Body of pancreas (tissue), 4 donors: ENCODE measurements at regions not wholly inside any gene's neighbourhood (a gene's known extent, or its start where the extent isn't known, plus 50 kb on each side); places are given as distances from the start of the nearest gene placed in this dataset.

ENCODE experiments used
- ATAC-seq: fragments of 150-250 bp; one replicate; pipeline ENCODE4 v1.9.1; 2016
- DNase-seq, 4 donors: peaks; one replicate each; pipeline ENCODE4 v3.0.0-alpha.2; 2019
- H3K27ac ChIP-seq, 4 donors: fragments of 200-600 bp; sonication (generic); 1 replicate in 3 of 4; 2 replicates in 1 of 4; pipeline versions ENCODE4 v1.5.1 to v1.6.1; 2016 to 2019; ENCODE audit warnings: mild to moderate bottlenecking in 1 of 4, mixed read lengths in 1 of 4, moderate library complexity in 1 of 4
- H3K27me3 ChIP-seq, 2 donors: fragments of 200-600 bp; sonication (generic); one replicate each; pipeline ENCODE4 v1.6.0; 2016; ENCODE audit warnings: mild to moderate bottlenecking in 1 of 2
- H3K36me3 ChIP-seq, 2 donors: fragments of 200-600 bp; sonication (generic); replicated peaks in 1 of 2; 2 replicates each; pipeline ENCODE4 v1.5.1; 2016; ENCODE audit warnings: low read depth in 2 of 2; ENCODE audit not compliant: insufficient read depth in 1 of 2
- H3K4me1 ChIP-seq: fragments of 200-600 bp; sonication (generic); one replicate; pipeline ENCODE4 v1.6.0; 2016
- H3K4me3 ChIP-seq, 2 donors: fragments of 200-600 bp; sonication (generic); 1 replicate in 1 of 2; 2 replicates in 1 of 2; pipeline ENCODE4 v1.5.1; 2016 to 2019
- H3K9me3 ChIP-seq, 3 donors: fragments of 200-600 bp; sonication (generic); 1 replicate in 2 of 3; 2 replicates in 1 of 3; pipeline ENCODE4 v1.5.1; 2016
- POLR2A ChIP-seq, 3 donors: fragments of 450-650 bp; IDR thresholded peaks; one replicate each; pipeline ENCODE4 v1.6.1; 2016; ENCODE audit warnings: antibody characterized with exemption in 3 of 3, mild to moderate bottlenecking in 2 of 3
- WGBS, 2 donors: methylation state at CpG; one replicate each; pipeline ENCODE4 v1.1.5; 2017; 5-methylcytosine and 5-hydroxymethylcytosine counted together
- intact Hi-C: fragments of 100-400 bp; cut with DNase I; formaldehyde crosslinking; loops from one replicate; pipeline ENCODE4 v1.15.1; 2023
- TF ChIP-seq, protein P1 (sequence below), 7 experiments: fragments of 450-650 bp in 4 of 7; fragments of 200-600 bp in 3 of 7; sonication (generic) in 3 of 7; IDR thresholded peaks; one replicate each; pipeline ENCODE4 v1.5.1; 2016 to 2019; ENCODE audit warnings: antibody characterized with exemption in 7 of 7

DNA sequence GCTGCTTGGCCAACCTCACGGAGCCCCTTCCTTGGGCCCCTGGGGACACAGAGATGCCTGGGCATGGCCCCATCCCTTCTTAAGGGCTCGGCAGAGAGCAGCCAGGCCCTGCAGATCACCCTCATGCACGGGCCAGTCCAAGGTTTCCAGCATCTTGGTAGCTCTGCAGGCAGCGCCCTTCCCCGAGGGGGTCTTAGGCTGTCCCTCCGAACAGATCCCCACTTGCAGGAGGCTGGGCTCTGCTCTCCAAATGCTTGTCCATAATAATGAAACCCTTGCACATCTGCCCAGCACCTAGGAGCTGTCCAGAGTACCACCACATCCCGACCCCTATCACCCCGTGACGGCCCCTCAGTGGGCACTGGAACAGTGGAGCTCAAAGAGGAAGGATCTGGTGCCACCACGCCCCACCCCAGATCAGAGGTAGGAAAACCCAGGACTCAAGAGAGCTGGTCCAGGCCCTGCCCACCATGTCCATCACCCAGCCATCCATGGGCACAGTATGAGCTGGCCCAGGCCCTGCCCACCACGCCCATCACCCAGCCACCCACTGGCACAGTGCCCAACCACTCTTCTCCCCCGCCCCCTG lies 92.5 kb upstream of the PRR5 start:
- no peak for TF ChIP-seq POLR2A (IDR thresholded peaks at IDR 0.05)
- TF ChIP-seq, protein P1, sequence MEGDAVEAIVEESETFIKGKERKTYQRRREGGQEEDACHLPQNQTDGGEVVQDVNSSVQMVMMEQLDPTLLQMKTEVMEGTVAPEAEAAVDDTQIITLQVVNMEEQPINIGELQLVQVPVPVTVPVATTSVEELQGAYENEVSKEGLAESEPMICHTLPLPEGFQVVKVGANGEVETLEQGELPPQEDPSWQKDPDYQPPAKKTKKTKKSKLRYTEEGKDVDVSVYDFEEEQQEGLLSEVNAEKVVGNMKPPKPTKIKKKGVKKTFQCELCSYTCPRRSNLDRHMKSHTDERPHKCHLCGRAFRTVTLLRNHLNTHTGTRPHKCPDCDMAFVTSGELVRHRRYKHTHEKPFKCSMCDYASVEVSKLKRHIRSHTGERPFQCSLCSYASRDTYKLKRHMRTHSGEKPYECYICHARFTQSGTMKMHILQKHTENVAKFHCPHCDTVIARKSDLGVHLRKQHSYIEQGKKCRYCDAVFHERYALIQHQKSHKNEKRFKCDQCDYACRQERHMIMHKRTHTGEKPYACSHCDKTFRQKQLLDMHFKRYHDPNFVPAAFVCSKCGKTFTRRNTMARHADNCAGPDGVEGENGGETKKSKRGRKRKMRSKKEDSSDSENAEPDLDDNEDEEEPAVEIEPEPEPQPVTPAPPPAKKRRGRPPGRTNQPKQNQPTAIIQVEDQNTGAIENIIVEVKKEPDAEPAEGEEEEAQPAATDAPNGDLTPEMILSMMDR (IDR thresholded peaks at IDR 0.05), result no peak

DNA sequence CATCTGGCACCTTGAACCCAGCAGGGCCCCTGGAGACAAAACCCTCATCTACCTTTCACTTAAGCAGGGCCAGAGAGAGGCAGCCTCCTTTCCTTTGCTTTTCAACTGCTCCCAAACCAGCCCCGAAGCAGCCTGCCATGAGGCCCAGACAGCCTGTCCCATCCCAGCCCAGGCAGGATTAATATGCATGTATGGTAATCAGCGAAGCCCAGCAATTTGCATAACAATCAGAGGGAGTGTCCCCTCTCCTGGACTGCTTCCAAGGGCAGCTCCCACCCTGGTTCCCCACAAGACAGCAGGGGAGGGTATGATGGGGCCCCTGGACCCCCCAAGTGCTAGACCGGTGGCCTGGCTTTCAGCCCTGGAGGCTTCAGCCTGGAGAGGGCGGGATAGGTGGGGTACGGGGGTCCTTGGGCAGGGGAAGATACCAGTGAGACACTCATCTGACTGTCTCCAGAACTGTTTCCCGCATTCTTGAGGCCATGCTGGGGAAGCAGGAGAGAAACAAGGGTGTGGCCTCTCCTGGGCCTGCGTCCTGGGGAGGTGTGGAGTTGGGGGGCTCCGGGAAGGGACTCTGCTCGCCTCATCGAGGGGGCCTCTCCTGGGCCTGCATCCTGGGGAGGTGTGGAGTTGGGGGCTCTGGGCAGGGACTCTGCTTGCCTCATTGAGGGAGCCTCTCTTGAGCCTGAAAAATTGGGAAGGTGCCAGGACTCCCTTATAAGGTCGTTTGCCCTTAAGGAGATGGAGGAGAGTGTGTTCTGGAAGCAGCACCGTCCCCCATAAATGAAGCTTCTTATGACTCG lies 93.2 kb upstream of the PRR5 start:
- peaks cover 0 to 20% (median 0%) of the 10 kb centered on the region in 3 donors for H3K9me3 ChIP-seq
- no peak overlapping the region for H3K4me3 ChIP-seq
- H3K36me3 ChIP-seq, result no peaks in the 10 kb centered on the region
- H3K27me3 ChIP-seq, result no peaks in the 10 kb centered on the region
- H3K27ac ChIP-seq, result no peak overlapping the region
- WGBS, 2 donors, result 57 to 58% methylated on average over 10 to 13 of the region's 13 CpGs
- TF ChIP-seq, protein P1 (IDR thresholded peaks at IDR 0.05), result no peak
- no peak for TF ChIP-seq POLR2A (IDR thresholded peaks at IDR 0.05)
- intact Hi-C loops, result no loop called here
- H3K4me1 ChIP-seq, result no peaks in the 10 kb centered on the region
- ATAC-seq (no peak), DNase-seq (no peak)

More for the DNA sequence above, 92.5 kb upstream of the PRR5 start:
- Histone ChIP-seq H3K36me3 (no peaks in the 10 kb centered on the region), H3K27ac (no peak overlapping the region), H3K27me3 (no peaks in the 10 kb centered on the region), H3K4me1 (no peaks in the 10 kb centered on the region), H3K9me3 (peaks cover 0 to 20% (median 0%) of the 10 kb centered on the region in 3 donors), H3K4me3 (no peak overlapping the region)
- DNase-seq (no peak), ATAC-seq (no peak)
- 51 to 61% methylated on average over 2 to 12 of the region's 12 CpGs for WGBS, 2 donors
- intact Hi-C loops, result no loop called here

DNA sequence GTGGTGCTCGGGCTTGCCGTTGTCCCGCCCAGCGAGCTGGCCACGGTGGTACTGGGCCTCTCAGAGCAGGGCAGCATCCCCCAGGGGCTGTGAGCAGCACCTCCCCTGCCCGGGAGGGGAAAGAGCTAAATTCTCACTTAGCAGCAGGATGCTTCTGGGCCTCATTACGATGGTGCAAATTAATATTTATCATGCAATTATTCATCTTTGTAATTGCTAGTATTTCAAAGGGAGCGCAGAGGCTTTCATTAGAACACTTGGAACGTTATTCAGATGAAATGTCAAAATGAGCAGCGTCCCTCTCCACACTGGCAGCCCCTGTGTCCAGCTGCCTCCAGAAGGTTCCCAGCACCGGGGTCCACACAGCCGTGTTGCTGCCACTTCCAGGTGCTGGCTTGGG lies 95.9 kb upstream of the PRR5 start:
- no peaks in the 10 kb centered on the region for H3K27me3 ChIP-seq
- H3K27ac ChIP-seq, result no peak overlapping the region
- peaks cover 0 to 4% (median 0%) of the 10 kb centered on the region in 3 donors for H3K9me3 ChIP-seq
- no peak overlapping the region for H3K4me3 ChIP-seq
- no peaks in the 10 kb centered on the region for H3K4me1 ChIP-seq
- no peaks in the 10 kb centered on the region for H3K36me3 ChIP-seq
- no peak for ATAC-seq
- intact Hi-C loops, result no loop called here
- DNase-seq, result no peak
- WGBS, 2 donors, result 30 to 51% methylated on average over 4 to 12 of the region's 12 CpGs
- TF ChIP-seq POLR2A (IDR thresholded peaks at IDR 0.05), result no peak
- TF ChIP-seq, protein P1 (IDR thresholded peaks at IDR 0.05), result no peak

DNA sequence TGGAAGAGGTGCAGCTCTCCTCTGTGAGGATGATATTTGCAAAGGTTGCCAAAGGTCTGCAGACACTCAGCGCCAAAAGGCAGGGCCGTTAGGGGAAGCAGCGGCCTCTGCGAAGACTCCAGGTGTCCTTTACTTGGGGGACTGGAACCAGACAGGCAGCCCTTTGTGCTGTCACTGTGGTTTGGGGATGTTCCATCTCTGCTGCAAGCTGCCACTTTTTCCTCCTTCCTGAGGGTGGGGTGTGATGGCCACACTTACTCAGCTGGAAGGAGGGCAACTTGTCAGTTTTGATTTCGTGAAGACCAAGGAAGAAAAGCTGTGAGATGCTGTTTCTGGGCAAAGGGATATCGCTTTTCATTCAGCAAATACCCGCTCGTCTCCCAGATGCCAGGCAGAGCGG lies 96.5 kb upstream of the PRR5 start:
- intact Hi-C loops, result no loop called here
- WGBS, 2 donors, result 52 to 54% methylated on average over 7 to 9 of the region's 9 CpGs
- no peaks in the 10 kb centered on the region for H3K27me3 ChIP-seq
- H3K36me3 ChIP-seq, result no peaks in the 10 kb centered on the region
- no peak overlapping the region for H3K4me3 ChIP-seq
- no peak overlapping the region for H3K27ac ChIP-seq
- TF ChIP-seq, protein P1 (IDR thresholded peaks at IDR 0.05), result no peak
- TF ChIP-seq POLR2A (IDR thresholded peaks at IDR 0.05), result no peak
- no peaks in the 10 kb centered on the region for H3K4me1 ChIP-seq
- DNase-seq (no peak), ATAC-seq (no peak)
- H3K9me3 ChIP-seq, result no peaks in the 10 kb centered on the region
